ENCODE measurements at regions not wholly inside any gene's neighbourhood (a gene's known extent, or its start where the extent isn't known, plus 50 kb on each side); places are given as distances from the start of the nearest gene placed in this dataset.

- Histone ChIP-seq H3K9me3 (no peaks in the 10 kb centered on the region), H3K27me3 (peaks cover 0 to 3% (median 3%) of the 10 kb centered on the region in 3 donors), H3K27ac (no peak overlapping the region), H3K36me3 (no peaks in the 10 kb centered on the region), H3K4me3 (no peak overlapping the region), H3K4me1 (no peaks in the 10 kb centered on the region)
- TF ChIP-seq CTCF (IDR thresholded peaks at IDR 0.05 in 4 of 5, conservative IDR thresholded peaks at IDR 0.05 in 1 of 5) = no peak
- TF ChIP-seq POLR2A (IDR thresholded peaks at IDR 0.05) = no peak
- in situ Hi-C loops (cut with MboI; ENCODE audit: low sequenced_read_pairs in 4 of 4) = no loop called here
- no peak for DNase-seq
- intact Hi-C loops (cut with DNase I; ENCODE audit: low total_unique reads) = no loop called here
- ATAC-seq = no peak
Measured at GRCh38 chr2:196584903-196585302, 54.6 kb upstream of the CCDC150 start.

- no peak overlapping the region for H3K27ac ChIP-seq
- intact Hi-C loops (cut with DNase I; ENCODE audit: low total_unique reads) = no loop called here
- ATAC-seq = no peak
Measured at GRCh38 chr2:196586511-196586991, 53.0 kb upstream of the CCDC150 start.

GRCh38 chr2:196587056-196587455 lies 52.5 kb upstream of the CCDC150 start:
- no peaks in the 10 kb centered on the region for H3K4me1 ChIP-seq
- ATAC-seq = no peak
- in situ Hi-C loops (cut with MboI; ENCODE audit: low sequenced_read_pairs in 4 of 4) = no loop called here
- no peak for TF ChIP-seq CTCF (IDR thresholded peaks at IDR 0.05 in 4 of 5, conservative IDR thresholded peaks at IDR 0.05 in 1 of 5)
- no peak for TF ChIP-seq POLR2A (IDR thresholded peaks at IDR 0.05)
- peaks cover 0 to 11% (median 6%) of the 10 kb centered on the region in 3 donors for H3K27me3 ChIP-seq
- H3K27ac ChIP-seq = no peak overlapping the region
- H3K36me3 ChIP-seq = no peaks in the 10 kb centered on the region
- no peak overlapping the region for H3K4me3 ChIP-seq
- DNase-seq = no peak
- H3K9me3 ChIP-seq = no peaks in the 10 kb centered on the region
- intact Hi-C loops (cut with DNase I; ENCODE audit: low total_unique reads) = no loop called here

More at GRCh38 chr2:196586511-196586991, 53.0 kb upstream of the CCDC150 start:
- no peaks in the 10 kb centered on the region for H3K36me3 ChIP-seq
- no peaks in the 10 kb centered on the region for H3K9me3 ChIP-seq
- DNase-seq = no peak
- no peak overlapping the region for H3K4me3 ChIP-seq
- H3K27me3 ChIP-seq = peaks cover 0 to 6% (median 6%) of the 10 kb centered on the region in 3 donors
- H3K4me1 ChIP-seq = no peaks in the 10 kb centered on the region
- no peak for TF ChIP-seq CTCF (IDR thresholded peaks at IDR 0.05 in 4 of 5, conservative IDR thresholded peaks at IDR 0.05 in 1 of 5)
- no peak for TF ChIP-seq POLR2A (IDR thresholded peaks at IDR 0.05)
- in situ Hi-C loops (cut with MboI; ENCODE audit: low sequenced_read_pairs in 4 of 4) = no loop called here

GRCh38 chr2:196587739-196588138 lies 51.8 kb upstream of the CCDC150 start:
- Histone ChIP-seq H3K27me3 (peaks cover 0 to 13% (median 6%) of the 10 kb centered on the region in 3 donors), H3K4me3 (no peak overlapping the region), H3K4me1 (no peaks in the 10 kb centered on the region), H3K36me3 (no peaks in the 10 kb centered on the region), H3K27ac (no peak overlapping the region), H3K9me3 (no peaks in the 10 kb centered on the region)
- DNase-seq (no peak), ATAC-seq (no peak)
- intact Hi-C loops (cut with DNase I; ENCODE audit: low total_unique reads) (no loop called here), in situ Hi-C loops (cut with MboI; ENCODE audit: low sequenced_read_pairs in 4 of 4) (no loop called here)
- TF ChIP-seq POLR2A (IDR thresholded peaks at IDR 0.05) (no peak), CTCF (IDR thresholded peaks at IDR 0.05 in 4 of 5, conservative IDR thresholded peaks at IDR 0.05 in 1 of 5) (no peak)

- ATAC-seq (no peak), DNase-seq (no peak)
- Histone ChIP-seq H3K27ac (no peak overlapping the region), H3K9me3 (no peaks in the 10 kb centered on the region), H3K27me3 (peaks cover 0 to 15% (median 9%) of the 10 kb centered on the region in 3 donors), H3K4me1 (no peaks in the 10 kb centered on the region), H3K36me3 (no peaks in the 10 kb centered on the region), H3K4me3 (no peak overlapping the region)
- intact Hi-C loops (cut with DNase I; ENCODE audit: low total_unique reads) (no loop called here), in situ Hi-C loops (cut with MboI; ENCODE audit: low sequenced_read_pairs in 4 of 4) (no loop called here)
- TF ChIP-seq CTCF (IDR thresholded peaks at IDR 0.05 in 4 of 5, conservative IDR thresholded peaks at IDR 0.05 in 1 of 5) (no peak), POLR2A (IDR thresholded peaks at IDR 0.05) (no peak)
Measured at GRCh38 chr2:196589419-196589818, 50.1 kb upstream of the CCDC150 start.

Measured in gastrocnemius medialis (tissue), 4 donors.